Ishikawa (cell line): ENCODE measurements at regions not wholly inside any gene's neighbourhood (a gene's known extent, or its start where the extent isn't known, plus 50 kb on each side); places are given as distances from the start of the nearest gene placed in this dataset.
A peak's percentile ranks its signal among the peaks of the same experiment; 100 is the strongest.

Source experiments
- CEBPB ChIP-seq: IDR thresholded peaks from 2 replicates; pipeline ENCODE4 v1.6.1; 2012
- CREB1 ChIP-seq: IDR thresholded peaks from 2 replicates; pipeline ENCODE4 v1.6.1; 2012; ENCODE audit warnings: low read depth
- EP300 ChIP-seq: IDR thresholded peaks from 2 replicates; pipeline ENCODE4 v1.6.1; 2012; ENCODE audit warnings: borderline replicate concordance
- FOXM1 ChIP-seq: IDR thresholded peaks from 2 replicates; pipeline ENCODE4 v1.6.1; 2012; ENCODE audit warnings: low read depth, borderline replicate concordance
- NFIC ChIP-seq: IDR thresholded peaks from 2 replicates; pipeline ENCODE4 v1.6.1; 2012
- TAF1 ChIP-seq: IDR thresholded peaks from 2 replicates; pipeline ENCODE4 v1.6.1; 2012; ENCODE audit warnings: low read depth, mild to moderate bottlenecking
- TEAD4 ChIP-seq: IDR thresholded peaks from 2 replicates; pipeline ENCODE4 v1.6.1; 2012
- YY1 ChIP-seq: IDR thresholded peaks from 2 replicates; pipeline ENCODE4 v1.6.1; 2012; ENCODE audit warnings: low read depth
- ZBTB7A ChIP-seq: IDR thresholded peaks from 2 replicates; pipeline ENCODE4 v1.6.1; 2012; ENCODE audit warnings: low read depth
- TF ChIP-seq, protein P1 (sequence below): IDR thresholded peaks from 2 replicates; pipeline ENCODE4 v1.6.1; 2012; ENCODE audit warnings: low read depth, mild to moderate bottlenecking

DNA sequence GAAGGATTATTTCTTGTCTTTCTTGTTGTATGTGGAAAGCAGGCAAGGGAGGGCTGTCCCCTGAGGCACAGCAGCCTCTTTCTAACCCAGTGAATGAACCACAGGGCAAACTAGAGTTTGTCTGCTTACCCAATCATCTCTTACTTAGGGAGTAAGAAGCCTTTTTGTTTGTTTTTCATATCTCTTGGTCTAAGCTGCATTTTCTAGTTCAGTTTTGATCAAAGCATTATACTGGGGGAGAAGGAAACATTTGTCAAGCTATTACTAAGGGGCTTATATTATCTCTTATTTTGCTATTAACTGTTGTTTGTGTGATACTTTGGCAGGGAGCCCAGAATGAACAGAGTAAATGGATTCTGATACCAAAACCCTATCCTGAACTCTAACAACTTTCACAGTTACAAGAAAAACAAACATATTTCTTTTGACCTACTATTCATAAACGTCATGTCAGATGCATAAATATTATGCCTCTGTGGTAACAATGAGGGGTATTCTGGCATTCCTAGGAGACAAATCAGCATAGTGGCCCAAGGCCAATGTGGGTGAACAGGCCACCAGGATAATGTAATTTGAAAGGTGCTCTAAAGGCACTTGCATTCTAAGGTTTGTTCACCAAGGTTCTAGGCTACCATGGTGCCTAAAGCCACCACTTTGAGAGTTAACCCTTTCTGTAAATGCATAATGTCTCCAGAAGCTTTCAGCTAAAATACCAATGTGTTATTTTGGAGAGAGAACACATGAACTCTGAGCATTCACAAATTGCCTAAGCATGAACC, 271.6 kb upstream of the ZPLD1 start:
- TF ChIP-seq TAF1: no peak
- TF ChIP-seq, protein P1, sequence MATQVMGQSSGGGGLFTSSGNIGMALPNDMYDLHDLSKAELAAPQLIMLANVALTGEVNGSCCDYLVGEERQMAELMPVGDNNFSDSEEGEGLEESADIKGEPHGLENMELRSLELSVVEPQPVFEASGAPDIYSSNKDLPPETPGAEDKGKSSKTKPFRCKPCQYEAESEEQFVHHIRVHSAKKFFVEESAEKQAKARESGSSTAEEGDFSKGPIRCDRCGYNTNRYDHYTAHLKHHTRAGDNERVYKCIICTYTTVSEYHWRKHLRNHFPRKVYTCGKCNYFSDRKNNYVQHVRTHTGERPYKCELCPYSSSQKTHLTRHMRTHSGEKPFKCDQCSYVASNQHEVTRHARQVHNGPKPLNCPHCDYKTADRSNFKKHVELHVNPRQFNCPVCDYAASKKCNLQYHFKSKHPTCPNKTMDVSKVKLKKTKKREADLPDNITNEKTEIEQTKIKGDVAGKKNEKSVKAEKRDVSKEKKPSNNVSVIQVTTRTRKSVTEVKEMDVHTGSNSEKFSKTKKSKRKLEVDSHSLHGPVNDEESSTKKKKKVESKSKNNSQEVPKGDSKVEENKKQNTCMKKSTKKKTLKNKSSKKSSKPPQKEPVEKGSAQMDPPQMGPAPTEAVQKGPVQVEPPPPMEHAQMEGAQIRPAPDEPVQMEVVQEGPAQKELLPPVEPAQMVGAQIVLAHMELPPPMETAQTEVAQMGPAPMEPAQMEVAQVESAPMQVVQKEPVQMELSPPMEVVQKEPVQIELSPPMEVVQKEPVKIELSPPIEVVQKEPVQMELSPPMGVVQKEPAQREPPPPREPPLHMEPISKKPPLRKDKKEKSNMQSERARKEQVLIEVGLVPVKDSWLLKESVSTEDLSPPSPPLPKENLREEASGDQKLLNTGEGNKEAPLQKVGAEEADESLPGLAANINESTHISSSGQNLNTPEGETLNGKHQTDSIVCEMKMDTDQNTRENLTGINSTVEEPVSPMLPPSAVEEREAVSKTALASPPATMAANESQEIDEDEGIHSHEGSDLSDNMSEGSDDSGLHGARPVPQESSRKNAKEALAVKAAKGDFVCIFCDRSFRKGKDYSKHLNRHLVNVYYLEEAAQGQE: no peak
- TF ChIP-seq NFIC: 0 out of 2 replicates have a peak, but pooled peaks have one; percentile 5
- no peak for TF ChIP-seq FOXM1
- no peak for TF ChIP-seq YY1
- no peak for TF ChIP-seq CEBPB
- 0 out of 2 replicates have a peak, but pooled peaks have one; percentile 34 for TF ChIP-seq TEAD4
- TF ChIP-seq CREB1: no peak
- TF ChIP-seq EP300: no peak
- TF ChIP-seq ZBTB7A: no peak
